ENCODE measurements at regions not wholly inside any gene's neighbourhood (a gene's known extent, or its start where the extent isn't known, plus 50 kb on each side); places are given as distances from the start of the nearest gene placed in this dataset.

DNA sequence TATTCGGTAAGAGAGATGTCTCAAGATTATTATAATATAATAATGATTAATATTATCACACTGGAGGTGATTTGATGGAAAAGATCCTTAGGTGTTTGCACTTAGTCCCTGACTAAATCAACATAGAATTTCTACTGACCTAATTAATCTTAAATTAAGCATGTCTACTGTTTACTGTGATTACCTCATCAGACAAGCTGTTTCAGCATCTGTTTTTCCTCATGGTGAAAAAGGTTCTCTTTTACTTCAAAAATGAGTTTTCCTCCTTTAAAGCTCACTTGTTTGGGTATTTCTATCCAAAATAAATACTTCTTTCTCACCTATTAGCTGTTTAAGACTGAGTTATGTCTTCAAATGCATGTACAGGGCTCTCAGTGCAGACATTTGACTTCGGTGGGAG lies 407.8 kb downstream of the NKX6-1 start:
- TF ChIP-seq, protein P1, sequence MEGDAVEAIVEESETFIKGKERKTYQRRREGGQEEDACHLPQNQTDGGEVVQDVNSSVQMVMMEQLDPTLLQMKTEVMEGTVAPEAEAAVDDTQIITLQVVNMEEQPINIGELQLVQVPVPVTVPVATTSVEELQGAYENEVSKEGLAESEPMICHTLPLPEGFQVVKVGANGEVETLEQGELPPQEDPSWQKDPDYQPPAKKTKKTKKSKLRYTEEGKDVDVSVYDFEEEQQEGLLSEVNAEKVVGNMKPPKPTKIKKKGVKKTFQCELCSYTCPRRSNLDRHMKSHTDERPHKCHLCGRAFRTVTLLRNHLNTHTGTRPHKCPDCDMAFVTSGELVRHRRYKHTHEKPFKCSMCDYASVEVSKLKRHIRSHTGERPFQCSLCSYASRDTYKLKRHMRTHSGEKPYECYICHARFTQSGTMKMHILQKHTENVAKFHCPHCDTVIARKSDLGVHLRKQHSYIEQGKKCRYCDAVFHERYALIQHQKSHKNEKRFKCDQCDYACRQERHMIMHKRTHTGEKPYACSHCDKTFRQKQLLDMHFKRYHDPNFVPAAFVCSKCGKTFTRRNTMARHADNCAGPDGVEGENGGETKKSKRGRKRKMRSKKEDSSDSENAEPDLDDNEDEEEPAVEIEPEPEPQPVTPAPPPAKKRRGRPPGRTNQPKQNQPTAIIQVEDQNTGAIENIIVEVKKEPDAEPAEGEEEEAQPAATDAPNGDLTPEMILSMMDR (IDR thresholded peaks at IDR 0.05; ENCODE audit: insufficient read depth, low read length, poor library complexity, severe bottlenecking) = no peak
- TF ChIP-seq EZH2phosphoT487 (conservative IDR thresholded peaks at IDR 0.05; ENCODE audit: low read length) = no peak

Data from SU-DHL-6 (cell line).